OCI-LY7 (cell line): ENCODE measurements at regions not wholly inside any gene's neighbourhood (a gene's known extent, or its start where the extent isn't known, plus 50 kb on each side); places are given as distances from the start of the nearest gene placed in this dataset.

Experiments used
- EZH2phosphoT487 ChIP-seq: fragments of 200-600 bp; sonication (generic); IDR thresholded peaks from 2 replicates; pipeline ENCODE4 v1.6.1; 2018; ENCODE audit warnings: low read depth, borderline replicate concordance, mild to moderate bottlenecking, mixed run types, antibody characterized with exemption, low read length, moderate library complexity, mixed read lengths
- TF ChIP-seq, protein P1 (sequence below): fragments of 200-600 bp; sonication (generic); conservative IDR thresholded peaks from 2 replicates; pipeline ENCODE4 v1.5.1; 2014; ENCODE audit warnings: mild to moderate bottlenecking, antibody characterized with exemption, low read length, moderate library complexity, mixed read lengths

DNA sequence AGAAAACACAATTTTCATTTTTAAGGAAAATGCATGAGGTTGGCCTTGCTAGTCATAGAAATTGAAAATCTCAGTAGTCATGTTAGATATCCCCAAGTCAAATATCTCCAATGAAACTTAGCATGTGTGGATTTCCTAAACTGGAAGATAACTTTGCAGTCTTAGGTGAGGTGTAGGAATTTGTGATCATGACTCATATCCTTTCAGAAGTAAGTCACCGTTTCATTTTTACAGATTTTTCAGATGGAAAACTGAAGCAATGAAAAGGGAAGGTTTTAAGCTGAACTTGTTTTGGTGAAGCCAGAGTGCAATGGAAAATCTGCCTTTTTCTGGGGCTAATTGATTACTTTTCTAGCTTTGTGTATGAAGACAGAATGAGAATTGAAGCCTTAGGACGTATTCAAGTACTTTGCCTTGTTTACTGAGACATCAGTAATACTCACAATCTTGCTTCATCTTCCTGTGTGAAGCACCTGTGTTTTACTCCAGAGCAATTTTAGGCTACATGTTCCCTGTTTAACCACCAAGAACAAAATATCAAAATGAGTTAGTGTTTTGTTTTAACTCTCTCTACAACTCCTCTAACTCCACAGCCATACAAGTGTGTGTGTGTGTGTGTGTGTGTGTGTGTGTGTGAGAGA, 1662.8 kb upstream of the ADGRL3 start:
- TF ChIP-seq, protein P1, sequence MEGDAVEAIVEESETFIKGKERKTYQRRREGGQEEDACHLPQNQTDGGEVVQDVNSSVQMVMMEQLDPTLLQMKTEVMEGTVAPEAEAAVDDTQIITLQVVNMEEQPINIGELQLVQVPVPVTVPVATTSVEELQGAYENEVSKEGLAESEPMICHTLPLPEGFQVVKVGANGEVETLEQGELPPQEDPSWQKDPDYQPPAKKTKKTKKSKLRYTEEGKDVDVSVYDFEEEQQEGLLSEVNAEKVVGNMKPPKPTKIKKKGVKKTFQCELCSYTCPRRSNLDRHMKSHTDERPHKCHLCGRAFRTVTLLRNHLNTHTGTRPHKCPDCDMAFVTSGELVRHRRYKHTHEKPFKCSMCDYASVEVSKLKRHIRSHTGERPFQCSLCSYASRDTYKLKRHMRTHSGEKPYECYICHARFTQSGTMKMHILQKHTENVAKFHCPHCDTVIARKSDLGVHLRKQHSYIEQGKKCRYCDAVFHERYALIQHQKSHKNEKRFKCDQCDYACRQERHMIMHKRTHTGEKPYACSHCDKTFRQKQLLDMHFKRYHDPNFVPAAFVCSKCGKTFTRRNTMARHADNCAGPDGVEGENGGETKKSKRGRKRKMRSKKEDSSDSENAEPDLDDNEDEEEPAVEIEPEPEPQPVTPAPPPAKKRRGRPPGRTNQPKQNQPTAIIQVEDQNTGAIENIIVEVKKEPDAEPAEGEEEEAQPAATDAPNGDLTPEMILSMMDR: no peak
- TF ChIP-seq EZH2phosphoT487: no peak
